Activated naive CD4-positive, alpha-beta T cell treated with anti-CD3 and anti-CD28 coated beads, Interleukin-2, amount 10 ng/mL, durations not matched to agents 7 days and 5 days (primary cell): ENCODE measurements at regions not wholly inside any gene's neighbourhood (a gene's known extent, or its start where the extent isn't known, plus 50 kb on each side); places are given as distances from the start of the nearest gene placed in this dataset.

Experiments used
- CTCF ChIA-PET: fragments of 350-600 bp; sonication (Branson Sonifier 250); formaldehyde crosslinking; loops from one replicate; lab custom pipeline; 2021; ENCODE audit warnings: antibody characterized with exemption; lab: Charles Lee
- DNase-seq: peaks from one replicate; pipeline ENCODE4 v3.0.0-alpha.2; 2020
- H3K27ac Mint-ChIP-seq: one replicate; pipeline ENCODE4 v1.8.0; 2021; ENCODE audit warnings: mild to moderate bottlenecking, moderate library complexity, mixed read lengths
- H3K27me3 Mint-ChIP-seq: one replicate; pipeline ENCODE4 v1.8.0; 2021; ENCODE audit warnings: mild to moderate bottlenecking, mixed read lengths
- H3K36me3 Mint-ChIP-seq: one replicate; pipeline ENCODE4 v1.8.0; 2021; ENCODE audit warnings: mixed read lengths
- H3K4me1 Mint-ChIP-seq: one replicate; pipeline ENCODE4 v1.8.0; 2021; ENCODE audit warnings: mixed read lengths
- H3K4me3 Mint-ChIP-seq: one replicate; pipeline ENCODE4 v1.8.0; 2021; ENCODE audit warnings: mild to moderate bottlenecking, moderate library complexity, mixed read lengths
- H3K9me3 Mint-ChIP-seq: one replicate; pipeline ENCODE4 v1.8.0; 2021; ENCODE audit warnings: mixed read lengths

DNA sequence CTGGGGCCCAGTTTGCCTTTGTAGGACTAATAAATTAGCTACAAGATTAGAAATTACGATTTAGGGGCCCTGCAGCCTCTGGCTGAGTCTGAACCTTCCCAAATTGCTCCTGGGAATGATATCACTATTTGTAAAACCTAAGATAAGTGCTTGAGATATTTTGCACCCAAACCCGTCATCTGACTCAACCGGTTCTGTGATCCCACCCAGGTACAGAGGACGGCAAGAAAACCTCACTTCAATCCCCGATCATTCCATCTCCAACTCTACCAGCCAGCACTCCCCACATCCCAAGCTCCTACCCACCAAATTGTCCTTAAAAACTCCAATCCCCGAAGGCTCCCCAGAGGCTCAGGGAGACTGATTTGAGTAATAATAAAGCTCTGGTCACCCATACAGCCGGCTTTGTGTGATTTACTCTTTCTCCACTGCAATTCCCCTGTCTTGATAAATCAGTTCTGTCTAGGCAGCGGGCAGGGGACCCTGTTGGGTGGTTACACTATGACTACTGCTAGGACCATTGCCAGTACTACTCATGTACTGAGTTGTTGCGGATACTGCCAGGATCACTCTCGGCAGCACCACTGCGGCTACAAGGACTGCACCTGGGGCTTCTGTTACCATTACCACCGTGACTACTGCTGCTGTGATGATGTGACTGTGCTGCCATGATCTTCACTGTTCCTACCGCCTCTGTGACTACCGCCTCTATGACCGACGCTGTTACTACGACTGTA is 73.1 kb downstream of the IRF8 start:
- DNase-seq: no peak
- Mint-ChIP-seq H3K4me3 (no peak overlapping the region), H3K27ac (no peak overlapping the region), H3K4me1 (peaks cover 2% of the 10 kb centered on the region), H3K27me3 (peaks cover 18% of the 10 kb centered on the region), H3K36me3 (peaks cover 1% of the 10 kb centered on the region), H3K9me3 (peaks cover 10% of the 10 kb centered on the region)
- CTCF ChIA-PET: no interaction called here

DNA sequence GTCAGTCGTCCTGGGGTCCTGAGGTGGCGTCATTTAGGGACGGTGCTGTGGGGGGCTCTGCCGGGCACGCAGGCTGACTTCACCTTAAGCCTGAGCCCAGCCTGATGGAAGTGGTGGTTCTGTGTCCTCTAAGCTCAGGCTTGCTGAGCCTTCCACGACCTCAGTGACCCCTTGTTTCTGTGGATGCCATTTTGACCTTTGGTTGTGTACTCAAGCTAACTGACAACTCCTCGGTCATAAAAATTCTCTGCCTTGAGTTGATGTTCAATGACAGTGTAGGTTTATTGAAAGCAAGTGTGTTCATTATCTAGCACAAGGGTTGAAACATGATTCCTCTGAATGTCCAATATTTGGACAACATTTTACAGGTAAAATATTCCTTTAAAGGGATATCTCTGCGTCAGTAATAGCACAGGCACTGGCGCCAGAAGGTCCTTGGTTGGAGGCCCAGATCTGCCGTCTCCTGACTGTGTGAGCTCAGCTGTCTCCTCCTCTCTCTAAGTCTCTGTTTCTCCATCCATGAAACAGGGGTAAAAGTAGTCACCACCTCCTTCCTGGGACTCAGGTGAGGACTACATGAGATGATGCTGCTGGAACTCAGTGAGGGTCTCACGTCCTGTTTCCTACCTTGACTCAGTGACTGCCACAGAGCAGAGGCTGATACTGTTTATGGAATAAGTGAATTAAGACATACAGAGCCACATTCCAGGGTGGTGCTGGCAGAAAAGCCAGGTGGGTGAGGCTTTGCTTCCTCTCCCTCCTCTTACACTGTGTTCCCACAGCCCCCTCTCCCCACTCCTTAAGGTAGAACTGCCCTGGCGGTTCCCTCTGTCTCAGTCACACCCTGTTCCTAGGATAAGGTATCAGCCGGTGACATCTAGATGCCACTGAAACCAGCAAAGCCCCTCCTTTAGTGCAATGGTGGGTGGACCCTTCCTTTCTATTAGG is 75.7 kb downstream of the IRF8 start:
- CTCF ChIA-PET: no interaction called here
- peaks cover 10% of the 10 kb centered on the region for H3K9me3 Mint-ChIP-seq
- no peaks in the 10 kb centered on the region for H3K4me1 Mint-ChIP-seq
- no peak overlapping the region for H3K4me3 Mint-ChIP-seq
- DNase-seq: no peak
- peaks cover 29% of the 10 kb centered on the region for H3K27me3 Mint-ChIP-seq
- H3K27ac Mint-ChIP-seq: no peak overlapping the region
- peaks cover 1% of the 10 kb centered on the region for H3K36me3 Mint-ChIP-seq

DNA sequence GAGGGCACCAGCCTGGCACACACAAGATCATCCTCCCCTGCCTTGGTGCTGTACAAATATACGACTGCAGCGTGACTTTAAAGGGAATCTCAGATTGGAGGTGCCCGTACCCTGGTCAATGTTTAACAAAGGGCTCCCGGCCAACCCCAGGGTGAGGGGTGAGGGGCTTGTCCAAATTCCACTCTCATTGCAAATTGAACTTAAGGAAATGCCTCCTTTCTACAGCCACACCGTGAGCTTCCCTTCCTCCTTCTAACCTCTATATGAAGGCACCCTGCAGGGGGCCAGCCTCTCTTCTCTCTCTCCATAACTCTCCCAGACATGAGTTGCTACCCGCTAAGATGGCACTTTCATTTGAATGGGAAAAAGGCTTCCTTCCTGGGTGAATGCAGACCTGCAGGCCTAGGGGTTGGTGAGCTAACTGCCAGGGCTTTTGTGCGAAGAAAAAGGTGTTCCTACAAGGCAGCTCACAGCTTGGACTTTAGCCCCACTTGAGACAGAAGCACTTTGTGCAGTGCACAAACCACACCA is 76.6 kb downstream of the IRF8 start:
- CTCF ChIA-PET: no interaction called here
- no peak for DNase-seq
- Mint-ChIP-seq H3K36me3 (peaks cover 1% of the 10 kb centered on the region), H3K27ac (no peak overlapping the region), H3K4me1 (no peaks in the 10 kb centered on the region), H3K4me3 (no peak overlapping the region), H3K27me3 (peaks cover 32% of the 10 kb centered on the region), H3K9me3 (peaks cover 10% of the 10 kb centered on the region)

DNA sequence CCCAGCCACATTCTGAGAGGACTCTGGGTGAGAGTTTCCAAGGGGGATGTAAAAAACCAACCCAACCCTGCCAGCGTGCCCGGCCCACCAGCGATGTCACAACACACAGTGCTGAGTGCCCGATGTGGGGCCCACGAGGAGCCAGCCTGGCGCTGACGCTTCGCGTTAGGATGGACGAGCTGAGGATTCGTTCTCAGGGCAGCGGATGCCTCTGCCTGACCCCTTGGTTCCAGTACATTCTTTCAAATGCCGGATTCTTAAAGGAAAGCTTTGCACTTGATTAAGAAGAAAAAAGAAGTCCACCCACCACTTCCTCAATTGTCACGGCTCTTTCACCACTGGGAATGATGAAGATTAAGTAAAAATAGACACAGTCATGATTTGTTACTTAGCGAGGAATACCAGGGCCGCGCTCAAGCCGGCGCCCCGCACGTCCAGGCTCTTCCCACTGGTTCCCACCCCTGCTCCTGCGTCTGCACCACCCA is 79.4 kb downstream of the IRF8 start:
- Mint-ChIP-seq H3K4me3 (no peak overlapping the region), H3K36me3 (peaks cover 1% of the 10 kb centered on the region), H3K4me1 (no peaks in the 10 kb centered on the region), H3K27me3 (peaks cover 48% of the 10 kb centered on the region), H3K9me3 (peaks cover 10% of the 10 kb centered on the region), H3K27ac (no peak overlapping the region)
- CTCF ChIA-PET: interaction anchor here (2.1 kb wide), 1 partner anchor 157 kb away, joined by 7 read pairs; no protein-coding TSS in a partner anchor
- no peak for DNase-seq

DNA sequence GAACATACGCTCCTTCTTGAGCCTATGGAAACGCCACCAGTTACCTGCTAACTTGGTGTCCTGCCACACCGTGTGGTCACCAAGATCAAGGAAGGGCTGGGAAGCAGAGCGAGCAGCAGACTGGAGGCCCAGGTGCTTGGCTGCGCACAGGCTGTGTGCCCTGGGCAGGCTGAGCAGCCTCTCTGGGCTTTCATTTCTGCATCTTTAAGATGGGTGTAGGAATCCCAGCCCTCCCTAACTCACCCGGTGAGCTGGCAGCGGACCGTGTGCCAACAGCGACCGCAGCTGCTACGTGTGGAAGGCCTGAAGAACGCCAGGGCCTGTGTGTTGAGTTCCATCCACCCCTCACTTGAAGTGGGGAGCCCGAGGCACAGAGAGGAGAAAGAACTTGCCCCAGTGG is 80.0 kb downstream of the IRF8 start:
- H3K36me3 Mint-ChIP-seq: peaks cover under 1% of the 10 kb centered on the region
- H3K4me3 Mint-ChIP-seq: no peak overlapping the region
- no peak overlapping the region for H3K27ac Mint-ChIP-seq
- CTCF ChIA-PET: interaction anchor here (2.1 kb wide), 1 partner anchor 158 kb away, joined by 7 read pairs; no protein-coding TSS in a partner anchor
- H3K9me3 Mint-ChIP-seq: peaks cover 8% of the 10 kb centered on the region
- H3K27me3 Mint-ChIP-seq: peaks cover 52% of the 10 kb centered on the region
- no peaks in the 10 kb centered on the region for H3K4me1 Mint-ChIP-seq
- no peak for DNase-seq

DNA sequence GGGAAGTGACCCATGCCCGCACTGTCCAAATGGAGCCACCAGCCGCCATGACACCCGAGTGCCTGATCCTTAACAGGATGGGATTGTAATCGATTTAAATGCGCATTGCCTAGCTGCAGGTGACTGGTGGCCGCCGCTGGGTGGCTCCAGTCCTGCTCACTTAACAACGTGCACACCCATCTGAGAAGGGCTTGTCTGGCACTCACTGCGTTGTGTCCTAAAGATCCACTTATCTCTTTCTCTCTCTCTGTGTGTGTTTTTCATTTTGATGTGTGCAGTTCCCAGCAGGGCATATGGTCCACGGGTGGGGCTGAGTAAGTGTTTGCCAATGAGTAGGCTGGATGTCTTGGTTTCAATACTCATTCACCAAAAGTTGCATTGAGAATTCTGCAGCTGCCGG is 80.6 kb downstream of the IRF8 start:
- Mint-ChIP-seq H3K9me3 (peaks cover 2% of the 10 kb centered on the region), H3K4me1 (peaks cover 5% of the 10 kb centered on the region)
- CTCF ChIA-PET: interaction anchor here (2.1 kb wide), 1 partner anchor 158 kb away, joined by 7 read pairs; no protein-coding TSS in a partner anchor

DNA sequence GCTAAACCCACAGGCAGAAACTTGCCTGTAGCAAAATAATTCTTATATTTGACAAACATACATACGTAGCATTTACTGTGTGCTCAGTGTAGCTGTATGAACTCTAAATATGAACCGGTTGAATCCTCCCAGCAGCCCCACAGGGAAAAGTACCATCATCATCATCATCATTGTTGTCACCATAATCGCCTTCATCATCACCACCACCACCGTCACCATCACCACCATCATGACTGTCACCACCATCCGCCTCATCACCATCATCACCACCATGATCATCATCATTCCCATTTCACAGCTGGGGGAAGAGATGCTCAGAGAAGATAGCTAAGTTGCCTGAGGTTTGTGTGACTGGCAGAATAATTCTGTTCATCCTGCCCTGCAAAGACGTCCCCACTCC is 81.7 kb downstream of the IRF8 start:
- Mint-ChIP-seq H3K27ac (no peak overlapping the region), H3K9me3 (no peaks in the 10 kb centered on the region), H3K36me3 (no peaks in the 10 kb centered on the region), H3K4me3 (no peak overlapping the region), H3K27me3 (peaks cover 48% of the 10 kb centered on the region), H3K4me1 (peaks cover 13% of the 10 kb centered on the region)
- DNase-seq: no peak
- CTCF ChIA-PET: interaction anchor here (0.8 kb wide), 1 partner anchor 159 kb away, joined by 4 read pairs; no protein-coding TSS in a partner anchor

More for the DNA sequence above, 80.6 kb downstream of the IRF8 start:
- H3K27me3 Mint-ChIP-seq: peaks cover 57% of the 10 kb centered on the region
- H3K36me3 Mint-ChIP-seq: no peaks in the 10 kb centered on the region
- H3K4me3 Mint-ChIP-seq: no peak overlapping the region
- no peak for DNase-seq
- no peak overlapping the region for H3K27ac Mint-ChIP-seq

DNA sequence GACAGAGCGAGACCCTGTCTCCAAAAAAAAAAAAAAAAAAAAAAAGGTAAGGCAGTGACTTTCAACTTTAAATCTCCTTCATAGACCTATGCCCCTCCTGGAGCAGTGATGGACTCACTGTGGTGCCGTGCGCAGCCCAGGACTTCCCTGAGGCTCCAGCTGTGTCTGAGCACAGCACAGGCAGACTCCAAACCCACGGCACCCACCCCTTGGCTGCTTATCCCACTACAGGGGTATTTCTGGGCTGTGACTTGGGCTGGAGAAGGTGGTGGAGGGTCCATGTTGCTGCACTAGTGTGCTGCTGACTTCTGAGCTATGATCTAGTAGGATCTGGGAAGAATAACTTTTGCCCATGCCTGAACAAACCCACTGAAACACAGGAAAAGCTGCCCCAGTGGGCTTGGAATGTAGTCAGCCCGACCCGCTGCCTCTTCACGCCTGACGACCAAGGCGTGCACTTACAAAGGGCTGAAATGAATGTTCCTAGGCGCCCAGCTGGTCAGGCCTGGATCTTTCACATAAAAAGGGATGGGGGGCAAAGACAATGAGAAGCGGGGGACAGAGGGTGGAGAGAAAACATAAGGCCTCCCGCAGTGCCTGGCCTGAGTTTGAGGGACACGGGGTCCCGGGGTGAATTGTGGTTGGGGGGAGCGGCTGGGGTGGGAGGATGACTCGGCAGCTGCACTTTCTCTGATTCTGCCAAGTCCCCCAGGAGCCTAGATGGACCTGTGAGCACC is 83.0 kb downstream of the IRF8 start:
- Mint-ChIP-seq H3K4me3 (no peak overlapping the region), H3K27ac (no peak overlapping the region), H3K36me3 (no peaks in the 10 kb centered on the region), H3K9me3 (no peaks in the 10 kb centered on the region), H3K4me1 (peaks cover 19% of the 10 kb centered on the region), H3K27me3 (peaks cover 46% of the 10 kb centered on the region)
- no peak for DNase-seq
- CTCF ChIA-PET: interaction anchor here (0.9 to 2.7 kb wide), 2 partner anchors 76 to 162 kb away, joined by 3 to 18 read pairs; no protein-coding TSS in a partner anchor

DNA sequence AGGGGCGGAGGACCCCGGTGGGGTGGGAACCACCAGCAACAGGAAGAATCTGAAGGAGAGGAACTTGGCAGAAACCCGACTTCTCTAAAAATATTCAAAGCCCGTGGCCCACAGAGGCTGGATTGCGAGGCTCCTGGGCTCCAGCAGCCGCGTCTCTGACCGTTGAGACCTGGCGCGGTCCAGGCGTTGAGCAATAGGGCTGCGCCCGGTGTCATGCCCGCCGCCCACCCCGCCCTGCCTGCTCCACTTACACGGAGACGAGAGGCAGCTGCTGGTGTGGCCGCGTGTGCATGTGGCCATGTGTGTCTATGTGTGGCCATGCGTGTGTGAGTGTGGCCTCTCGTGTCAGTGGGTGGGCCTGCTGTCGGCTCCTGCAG is 83.6 kb downstream of the IRF8 start:
- CTCF ChIA-PET: interaction anchor here (0.9 to 2.7 kb wide), 2 partner anchors 76 to 162 kb away, joined by 3 to 18 read pairs; no protein-coding TSS in a partner anchor
- peaks cover 24% of the 10 kb centered on the region for H3K4me1 Mint-ChIP-seq
- H3K27me3 Mint-ChIP-seq: peaks cover 46% of the 10 kb centered on the region
- no peaks in the 10 kb centered on the region for H3K9me3 Mint-ChIP-seq
- H3K36me3 Mint-ChIP-seq: no peaks in the 10 kb centered on the region
- H3K4me3 Mint-ChIP-seq: no peak overlapping the region
- DNase-seq: no peak
- no peak overlapping the region for H3K27ac Mint-ChIP-seq

DNA sequence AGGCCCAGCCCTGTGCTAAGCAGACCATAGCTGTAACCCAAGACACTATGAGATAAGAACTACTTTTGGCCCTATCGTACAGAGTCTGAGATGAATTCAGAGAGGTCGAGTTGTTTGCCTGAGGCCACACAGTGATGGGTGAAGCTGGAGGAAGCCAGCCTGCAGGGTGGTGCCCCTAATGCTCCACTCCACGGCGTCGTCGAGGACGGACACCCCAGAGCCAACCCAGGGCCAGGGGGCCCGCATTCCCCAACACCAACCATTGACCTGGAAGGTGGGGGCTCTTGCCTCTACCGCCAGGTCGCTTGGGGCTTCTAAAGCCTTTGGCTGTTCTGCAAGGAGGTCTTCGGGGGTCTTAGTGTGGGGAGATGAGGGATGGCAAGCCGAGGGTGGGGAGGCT is 84.1 kb downstream of the IRF8 start:
- peaks cover 27% of the 10 kb centered on the region for H3K4me1 Mint-ChIP-seq
- H3K36me3 Mint-ChIP-seq: no peaks in the 10 kb centered on the region
- H3K27ac Mint-ChIP-seq: no peak overlapping the region
- H3K4me3 Mint-ChIP-seq: no peak overlapping the region
- DNase-seq: no peak
- H3K27me3 Mint-ChIP-seq: peaks cover 41% of the 10 kb centered on the region
- CTCF ChIA-PET: interaction anchor here (2.7 kb wide), 1 partner anchor 163 kb away, joined by 18 read pairs; no protein-coding TSS in a partner anchor
- no peaks in the 10 kb centered on the region for H3K9me3 Mint-ChIP-seq

DNA sequence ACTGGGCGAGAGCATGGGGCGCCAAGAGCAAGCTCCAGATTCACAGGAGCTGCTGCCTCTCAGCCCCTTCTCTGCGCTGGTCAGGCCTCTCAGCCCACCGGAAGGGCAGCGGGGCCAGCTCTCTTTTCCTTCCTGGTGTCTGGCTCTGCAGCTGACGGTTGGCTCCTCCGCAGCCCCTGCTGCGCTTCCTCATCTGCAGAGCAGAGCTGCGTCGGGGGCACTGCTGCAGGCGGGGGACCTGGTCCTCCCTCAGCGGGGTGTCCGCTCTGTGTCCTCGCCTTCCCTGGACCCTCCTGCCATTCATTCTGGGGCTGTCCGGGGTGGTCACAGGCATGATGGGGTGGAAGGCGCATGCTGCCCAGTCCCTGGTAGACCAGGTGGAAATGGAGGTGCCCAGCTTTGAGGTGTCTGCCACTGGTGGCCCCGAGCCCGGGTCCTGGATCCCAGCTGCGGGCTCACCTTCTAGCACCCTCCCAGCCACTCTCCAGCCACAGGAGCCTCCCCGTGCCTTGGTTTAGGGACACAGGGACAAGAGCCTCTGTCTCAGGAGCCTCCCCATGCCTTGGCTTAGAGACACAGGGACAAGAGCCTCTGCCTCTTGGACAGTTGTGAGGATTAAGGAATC is 84.8 kb downstream of the IRF8 start:
- no peaks in the 10 kb centered on the region for H3K9me3 Mint-ChIP-seq
- H3K27ac Mint-ChIP-seq: no peak overlapping the region
- peaks cover 33% of the 10 kb centered on the region for H3K4me1 Mint-ChIP-seq
- no peak for DNase-seq
- CTCF ChIA-PET: interaction anchor here (1.0 to 2.7 kb wide), 2 partner anchors 81 to 163 kb away, joined by 4 to 18 read pairs; no protein-coding TSS in a partner anchor
- no peak overlapping the region for H3K4me3 Mint-ChIP-seq
- H3K36me3 Mint-ChIP-seq: no peaks in the 10 kb centered on the region
- H3K27me3 Mint-ChIP-seq: peaks cover 34% of the 10 kb centered on the region

DNA sequence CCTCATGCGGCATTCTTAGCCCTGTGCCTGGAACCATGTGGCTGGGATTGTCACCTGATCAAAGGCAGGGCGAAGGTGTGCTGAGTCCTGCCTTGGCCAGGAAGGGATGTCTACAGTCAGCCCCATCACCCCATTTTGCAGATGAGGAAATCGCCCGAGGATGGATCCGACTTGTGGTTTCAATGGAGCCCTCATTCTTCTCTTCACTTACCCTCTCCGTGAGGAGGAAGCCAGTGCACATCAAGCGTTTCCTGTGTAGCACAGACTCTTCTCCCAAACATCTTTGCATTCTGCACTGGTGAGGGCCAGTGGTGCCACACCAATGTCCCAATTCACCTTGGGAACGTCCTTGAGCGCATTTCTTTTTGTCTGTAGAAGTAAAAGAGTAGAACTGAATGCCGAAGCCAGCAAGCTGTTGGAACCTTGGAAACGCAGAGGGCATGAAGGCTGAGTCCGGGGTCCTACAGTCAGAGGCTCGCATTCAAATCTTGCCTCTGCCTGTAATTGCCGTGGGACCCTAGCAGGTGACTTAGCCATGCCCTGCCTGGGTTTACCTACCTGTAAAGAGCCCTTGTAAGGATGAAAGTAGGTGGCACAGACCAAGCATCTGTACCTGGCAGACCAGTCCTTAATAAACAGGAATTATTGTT is 85.4 kb downstream of the IRF8 start:
- Mint-ChIP-seq H3K4me3 (no peak overlapping the region), H3K27me3 (peaks cover 29% of the 10 kb centered on the region), H3K36me3 (no peaks in the 10 kb centered on the region), H3K9me3 (no peaks in the 10 kb centered on the region), H3K4me1 (peaks cover 39% of the 10 kb centered on the region), H3K27ac (no peak overlapping the region)
- no peak for DNase-seq
- CTCF ChIA-PET: interaction anchor here (1.0 to 8.3 kb wide), 3 partner anchors 82 to 164 kb away, joined by 4 to 234 read pairs (median 18); no protein-coding TSS in a partner anchor
